ENCODE measurements at regions not wholly inside any gene's neighbourhood (a gene's known extent, or its start where the extent isn't known, plus 50 kb on each side); places are given as distances from the start of the nearest gene placed in this dataset.

Small RNA genes lying in the stretch of these regions (small RNA-seq; reads per million reads assigned to genes)
- gene AC233263.1 (0 reads per million in 4 donors), gene AC233263.2 (0 reads per million in 4 donors), gene IGKV1D-35 (0 reads per million in 4 donors), gene IGKV2D-19 (0 reads per million in 4 donors), gene IGKV2D-36 (0 reads per million in 4 donors), gene IGKV2D-38 (0 reads per million in 4 donors), gene IGKV3D-25 (0 reads per million in 4 donors)

Measured in gastroesophageal sphincter (tissue), 4 donors.